Colonic mucosa (tissue), 4 donors: ENCODE measurements at regions not wholly inside any gene's neighbourhood (a gene's known extent, or its start where the extent isn't known, plus 50 kb on each side); places are given as distances from the start of the nearest gene placed in this dataset.

Source experiments
- DNase-seq: peaks from one replicate; pipeline ENCODE4 v3.0.0-alpha.2; 2020
- H3K27ac ChIP-seq: fragments of 200-600 bp; one replicate; pipeline ENCODE4 v1.8.0; 2021
- H3K27me3 ChIP-seq: fragments of 200-600 bp; one replicate; pipeline ENCODE4 v1.8.0; 2021
- H3K36me3 ChIP-seq: fragments of 200-600 bp; one replicate; pipeline ENCODE4 v1.8.0; 2021
- H3K4me1 ChIP-seq: fragments of 200-600 bp; one replicate; pipeline ENCODE4 v1.8.0; 2021; ENCODE audit warnings: mild to moderate bottlenecking
- H3K4me3 ChIP-seq: fragments of 200-600 bp; one replicate; pipeline ENCODE4 v1.8.0; 2021
- H3K9ac ChIP-seq, 2 donors: one replicate each; pipeline ENCODE4 v1.7.0; 2013; ENCODE audit warnings: control low read depth in 2 of 2, low read depth in 2 of 2, low read length in 2 of 2
- H3K9me3 ChIP-seq: fragments of 200-600 bp; one replicate; pipeline ENCODE4 v1.8.0; 2021
- intact Hi-C: fragments of 100-400 bp; cut with DNase I; formaldehyde crosslinking; loops from one replicate; pipeline ENCODE4 v1.14.1; 2022
- TF ChIP-seq, protein P1 (sequence below): fragments of 200-600 bp; IDR thresholded peaks from one replicate; pipeline ENCODE4 v1.8.0; 2022; ENCODE audit warnings: antibody characterized with exemption, mild to moderate bottlenecking
- donor health status: healthy.
- donor health status: DM: no; HTN: no; CAD: no.
- donor health status: DM: no; HTN: no; CAD: no.

DNA sequence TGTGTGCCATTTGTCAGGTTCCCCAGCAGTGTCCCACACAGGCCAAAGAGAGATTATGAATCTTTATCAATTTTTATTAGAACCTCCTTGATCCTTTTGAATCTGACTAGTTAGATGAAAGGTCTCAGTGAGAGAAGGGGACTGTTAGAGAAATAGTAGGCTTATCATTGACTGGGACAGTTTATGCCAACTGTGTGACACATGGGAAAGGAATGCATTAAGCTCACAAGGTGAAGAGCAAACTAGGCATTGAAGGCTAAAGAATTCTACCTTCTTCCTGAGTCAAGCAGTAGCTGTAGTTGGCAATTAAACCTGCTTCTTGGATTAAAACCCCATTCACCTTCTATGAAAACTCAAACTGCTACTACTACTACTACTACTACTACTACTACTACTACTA, 389.6 kb upstream of the CDH19 start:
- no peak for DNase-seq

GRCh38 chr18:66990909-66991308, 387.0 kb upstream of the CDH19 start:
- TF ChIP-seq, protein P1, sequence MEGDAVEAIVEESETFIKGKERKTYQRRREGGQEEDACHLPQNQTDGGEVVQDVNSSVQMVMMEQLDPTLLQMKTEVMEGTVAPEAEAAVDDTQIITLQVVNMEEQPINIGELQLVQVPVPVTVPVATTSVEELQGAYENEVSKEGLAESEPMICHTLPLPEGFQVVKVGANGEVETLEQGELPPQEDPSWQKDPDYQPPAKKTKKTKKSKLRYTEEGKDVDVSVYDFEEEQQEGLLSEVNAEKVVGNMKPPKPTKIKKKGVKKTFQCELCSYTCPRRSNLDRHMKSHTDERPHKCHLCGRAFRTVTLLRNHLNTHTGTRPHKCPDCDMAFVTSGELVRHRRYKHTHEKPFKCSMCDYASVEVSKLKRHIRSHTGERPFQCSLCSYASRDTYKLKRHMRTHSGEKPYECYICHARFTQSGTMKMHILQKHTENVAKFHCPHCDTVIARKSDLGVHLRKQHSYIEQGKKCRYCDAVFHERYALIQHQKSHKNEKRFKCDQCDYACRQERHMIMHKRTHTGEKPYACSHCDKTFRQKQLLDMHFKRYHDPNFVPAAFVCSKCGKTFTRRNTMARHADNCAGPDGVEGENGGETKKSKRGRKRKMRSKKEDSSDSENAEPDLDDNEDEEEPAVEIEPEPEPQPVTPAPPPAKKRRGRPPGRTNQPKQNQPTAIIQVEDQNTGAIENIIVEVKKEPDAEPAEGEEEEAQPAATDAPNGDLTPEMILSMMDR: no peak

More for the DNA sequence above, 389.6 kb upstream of the CDH19 start:
- Histone ChIP-seq H3K9me3 (no peaks in the 10 kb centered on the region), H3K36me3 (no peaks in the 10 kb centered on the region), H3K9ac (no peak overlapping the region), H3K4me3 (no peak overlapping the region), H3K4me1 (no peaks in the 10 kb centered on the region), H3K27ac (no peak overlapping the region), H3K27me3 (no peaks in the 10 kb centered on the region)
- TF ChIP-seq, protein P1: no peak
- intact Hi-C loops: no loop called here

DNA sequence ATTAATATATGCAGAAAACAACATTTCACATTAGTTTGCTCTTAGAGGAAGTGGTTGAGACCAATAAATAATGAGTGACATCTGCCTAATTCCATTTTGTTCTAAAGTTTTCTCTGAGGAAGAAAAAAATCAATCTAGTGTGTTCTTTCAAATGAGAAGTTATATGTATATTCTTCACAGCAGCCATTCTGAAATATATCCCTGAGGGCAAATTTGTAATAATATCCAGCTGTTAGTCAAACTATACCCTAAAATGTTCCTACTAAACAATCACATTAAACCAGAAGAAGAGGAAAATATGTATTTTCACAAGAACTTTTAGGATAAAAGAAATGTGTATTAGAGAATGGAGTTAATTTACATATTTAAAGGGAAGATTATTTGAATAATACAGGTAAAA, 375.1 kb upstream of the CDH19 start:
- intact Hi-C loops: no loop called here
- Histone ChIP-seq H3K4me3 (no peak overlapping the region), H3K27ac (no peak overlapping the region), H3K4me1 (no peaks in the 10 kb centered on the region), H3K27me3 (no peaks in the 10 kb centered on the region), H3K9ac (no peak overlapping the region), H3K9me3 (no peaks in the 10 kb centered on the region), H3K36me3 (no peaks in the 10 kb centered on the region)
- no peak for DNase-seq
- TF ChIP-seq, protein P1: no peak

More at GRCh38 chr18:66990909-66991308, 387.0 kb upstream of the CDH19 start:
- intact Hi-C loops: no loop called here
- Histone ChIP-seq H3K4me1 (no peaks in the 10 kb centered on the region), H3K36me3 (no peaks in the 10 kb centered on the region), H3K9ac (no peak overlapping the region), H3K27ac (no peak overlapping the region), H3K9me3 (no peaks in the 10 kb centered on the region), H3K27me3 (no peaks in the 10 kb centered on the region), H3K4me3 (no peak overlapping the region)
- DNase-seq: no peak

DNA sequence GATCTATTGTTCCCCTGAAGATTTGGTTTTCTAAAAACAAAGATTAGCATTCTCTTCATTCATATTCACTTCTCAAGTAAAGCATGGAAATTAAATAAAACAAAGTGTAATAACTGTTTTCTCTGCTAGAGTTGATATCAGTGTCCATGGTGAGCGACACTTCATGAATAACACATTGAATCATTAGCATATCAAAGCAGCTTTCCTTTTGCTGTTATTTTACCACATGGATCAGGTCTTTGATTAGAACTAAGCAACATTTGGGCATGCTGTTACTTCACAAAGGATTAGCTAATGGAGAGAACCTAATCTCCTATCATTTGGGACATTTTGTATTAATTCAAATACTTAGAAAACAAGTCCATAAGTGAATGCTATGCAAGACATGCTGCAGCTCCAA, 368.8 kb upstream of the CDH19 start:
- Histone ChIP-seq H3K36me3 (no peaks in the 10 kb centered on the region), H3K9me3 (no peaks in the 10 kb centered on the region), H3K9ac (no peak overlapping the region), H3K4me3 (no peak overlapping the region), H3K27ac (no peak overlapping the region), H3K27me3 (no peaks in the 10 kb centered on the region), H3K4me1 (no peaks in the 10 kb centered on the region)
- TF ChIP-seq, protein P1: no peak
- intact Hi-C loops: no loop called here
- no peak for DNase-seq

DNA sequence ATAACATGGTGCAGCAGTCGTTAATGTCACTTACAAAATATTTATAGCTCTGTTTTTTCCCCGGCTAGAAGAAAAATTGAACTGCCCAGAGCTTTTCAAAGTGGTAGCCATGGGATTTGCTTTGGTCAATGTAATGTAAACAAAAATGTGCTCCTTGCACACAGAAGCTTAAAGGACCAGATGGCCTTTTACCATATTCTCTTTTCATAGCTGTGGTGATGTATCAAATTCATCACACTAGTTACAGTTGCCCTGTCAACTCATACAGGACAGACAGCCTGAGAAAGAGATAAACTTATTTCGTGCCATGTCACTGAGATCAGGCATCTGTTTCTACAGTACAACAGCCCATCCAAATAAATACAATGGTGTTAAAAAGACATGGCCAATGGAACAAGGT, 368.1 kb upstream of the CDH19 start:
- Histone ChIP-seq H3K9me3 (no peaks in the 10 kb centered on the region), H3K4me1 (no peaks in the 10 kb centered on the region), H3K4me3 (no peak overlapping the region), H3K36me3 (no peaks in the 10 kb centered on the region), H3K27ac (no peak overlapping the region), H3K27me3 (no peaks in the 10 kb centered on the region), H3K9ac (no peak overlapping the region)
- TF ChIP-seq, protein P1: no peak
- intact Hi-C loops: no loop called here
- DNase-seq: no peak

GRCh38 chr18:66966171-66966570, 362.3 kb upstream of the CDH19 start:
- no peak overlapping the region for H3K9ac ChIP-seq
- H3K27me3 ChIP-seq: no peaks in the 10 kb centered on the region
- TF ChIP-seq, protein P1: no peak
- H3K9me3 ChIP-seq: no peaks in the 10 kb centered on the region
- intact Hi-C loops: no loop called here
- DNase-seq: no peak
- no peaks in the 10 kb centered on the region for H3K36me3 ChIP-seq
- no peak overlapping the region for H3K4me3 ChIP-seq
- H3K4me1 ChIP-seq: no peaks in the 10 kb centered on the region
- no peak overlapping the region for H3K27ac ChIP-seq
